Right lobe of liver (tissue), 4 donors: ENCODE measurements at regions not wholly inside any gene's neighbourhood (a gene's known extent, or its start where the extent isn't known, plus 50 kb on each side); places are given as distances from the start of the nearest gene placed in this dataset.

Source experiments
- POLR2A ChIP-seq: fragments of 450-650 bp; IDR thresholded peaks from one replicate; pipeline ENCODE4 v1.6.1; 2017; ENCODE audit warnings: antibody characterized with exemption, mild to moderate bottlenecking
- TF ChIP-seq, protein P1 (sequence below), 4 donors: fragments of 200-600 bp in 3 of 4; fragments of 450-650 bp in 1 of 4; IDR thresholded peaks; one replicate each; pipeline versions ENCODE4 v1.5.1 to v1.8.0; 2016 to 2022; ENCODE audit warnings: antibody characterized with exemption in 4 of 4, mild to moderate bottlenecking in 2 of 4
- donor health status: DM: no; HTN: no; CAD: no.
- donor health status: DM: no; HTN: no; CAD: no.
- donor health status: DM: no; HTN: yes; CAD: no.

- TF ChIP-seq, protein P1, sequence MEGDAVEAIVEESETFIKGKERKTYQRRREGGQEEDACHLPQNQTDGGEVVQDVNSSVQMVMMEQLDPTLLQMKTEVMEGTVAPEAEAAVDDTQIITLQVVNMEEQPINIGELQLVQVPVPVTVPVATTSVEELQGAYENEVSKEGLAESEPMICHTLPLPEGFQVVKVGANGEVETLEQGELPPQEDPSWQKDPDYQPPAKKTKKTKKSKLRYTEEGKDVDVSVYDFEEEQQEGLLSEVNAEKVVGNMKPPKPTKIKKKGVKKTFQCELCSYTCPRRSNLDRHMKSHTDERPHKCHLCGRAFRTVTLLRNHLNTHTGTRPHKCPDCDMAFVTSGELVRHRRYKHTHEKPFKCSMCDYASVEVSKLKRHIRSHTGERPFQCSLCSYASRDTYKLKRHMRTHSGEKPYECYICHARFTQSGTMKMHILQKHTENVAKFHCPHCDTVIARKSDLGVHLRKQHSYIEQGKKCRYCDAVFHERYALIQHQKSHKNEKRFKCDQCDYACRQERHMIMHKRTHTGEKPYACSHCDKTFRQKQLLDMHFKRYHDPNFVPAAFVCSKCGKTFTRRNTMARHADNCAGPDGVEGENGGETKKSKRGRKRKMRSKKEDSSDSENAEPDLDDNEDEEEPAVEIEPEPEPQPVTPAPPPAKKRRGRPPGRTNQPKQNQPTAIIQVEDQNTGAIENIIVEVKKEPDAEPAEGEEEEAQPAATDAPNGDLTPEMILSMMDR (IDR thresholded peaks at IDR 0.05): no peak
- no peak for TF ChIP-seq POLR2A
Measured at GRCh38 chr11:106461148-106461691, 383.8 kb downstream of the AASDHPPT start.
